Ovary (tissue), 7 donors: ENCODE measurements at regions not wholly inside any gene's neighbourhood (a gene's known extent, or its start where the extent isn't known, plus 50 kb on each side); places are given as distances from the start of the nearest gene placed in this dataset.

Experiments
- DNase-seq, 5 donors: peaks; one replicate each; pipeline ENCODE4 v3.0.0-alpha.2; 2019 to 2020
- H3K27ac ChIP-seq, 2 donors: fragments of 200-600 bp; one replicate each; pipeline versions ENCODE4 v1.5.1 to v1.8.0; 2019 to 2022
- H3K27me3 ChIP-seq: fragments of 200-600 bp; one replicate; pipeline ENCODE4 v1.8.0; 2022
- H3K36me3 ChIP-seq: fragments of 200-600 bp; sonication (generic); one replicate; pipeline ENCODE4 v1.5.1; 2019
- H3K4me1 ChIP-seq: one replicate; pipeline ENCODE4 v1.8.1; 2013; ENCODE audit warnings: mild to moderate bottlenecking, moderate library complexity; ENCODE audit not compliant: insufficient read depth
- H3K4me3 ChIP-seq: fragments of 200-600 bp; sonication (generic); one replicate; pipeline ENCODE4 v1.5.1; 2017
- H3K9me3 ChIP-seq, 2 donors: fragments of 200-600 bp in 1 of 2; sonication (generic) in 1 of 2; one replicate each; pipeline versions ENCODE4 v1.5.1 to v1.8.1; 2013 to 2019; ENCODE audit warnings: mild to moderate bottlenecking in 1 of 2, moderate library complexity in 1 of 2
- CTCF ChIP-seq, 3 donors: fragments of 450-650 bp in 2 of 3; fragments of 200-600 bp in 1 of 3; IDR thresholded peaks; one replicate each; pipeline versions ENCODE4 v1.5.1 to v1.8.0; 2016 to 2022; ENCODE audit warnings: antibody characterized with exemption in 3 of 3, mild to moderate bottlenecking in 1 of 3
- EP300 ChIP-seq: sonication (generic); formaldehyde crosslinking; IDR thresholded peaks from one replicate; pipeline ENCODE4 v1.6.1; 2017; ENCODE audit warnings: antibody characterized with exemption
- POLR2A ChIP-seq: fragments of 450-650 bp; IDR thresholded peaks from one replicate; pipeline ENCODE4 v1.6.1; 2017; ENCODE audit warnings: antibody characterized with exemption, mild to moderate bottlenecking, moderate library complexity
- WGBS, 3 donors: extraction: QIAGEN DNeasy Blood & Tissue Kit in 1 of 3; methylation state at CpG; one replicate each; pipeline versions ENCODE4 v1.1.5 to v1.1.7; 2013 to 2017; 5-methylcytosine and 5-hydroxymethylcytosine counted together
- intact Hi-C, 4 donors: fragments of 100-400 bp; cut with DNase I; formaldehyde crosslinking; loops; one replicate each; pipeline versions ENCODE4 v1.11.0 to v1.15.1; 2022 to 2023
- donor health status: DM: no; HTN: no; CAD: no; lungs with moderate emphysema.
- donor health status: DM: no; HTN: no; CAD: no.
- donor health status: Bipolar disorder and iron deficiency.
- donor health status: DM: no; HTN: no; CAD: no.
- donor health status: DM: yes; HTN: yes; CAD: no.

- no peaks in the 10 kb centered on the region for H3K27me3 ChIP-seq
- no peak for DNase-seq
- intact Hi-C loops = no loop called here
- TF ChIP-seq POLR2A (no peak), EP300 (no peak), CTCF (IDR thresholded peaks at IDR 0.05) (no peak)
- H3K9me3 ChIP-seq = no peaks in the 10 kb centered on the region
- H3K4me3 ChIP-seq = no peak overlapping the region
- 36 to 41% (median 36%) methylated on average over 4 of the region's 4 CpGs for WGBS, 3 donors
- no peak overlapping the region for H3K27ac ChIP-seq
- H3K4me1 ChIP-seq = no peaks in the 10 kb centered on the region
- H3K36me3 ChIP-seq = no peaks in the 10 kb centered on the region
Measured at GRCh38 chr13:67736646-67737420, 506.7 kb upstream of the PCDH9 start.

GRCh38 chr13:67735651-67736050, 505.5 kb upstream of the PCDH9 start:
- intact Hi-C loops = no loop called here

GRCh38 chr13:67726979-67727378, 496.8 kb upstream of the PCDH9 start:
- Histone ChIP-seq H3K36me3 (no peaks in the 10 kb centered on the region), H3K4me1 (no peaks in the 10 kb centered on the region), H3K4me3 (no peak overlapping the region), H3K9me3 (no peaks in the 10 kb centered on the region), H3K27me3 (no peaks in the 10 kb centered on the region), H3K27ac (no peak overlapping the region)
- intact Hi-C loops = no loop called here
- WGBS, 3 donors = 63 to 74% (median 65%) methylated on average over 3 of the region's 3 CpGs
- no peak for DNase-seq
- TF ChIP-seq POLR2A = no peak
- no peak for TF ChIP-seq EP300
- TF ChIP-seq CTCF (IDR thresholded peaks at IDR 0.05) = no peak

More at GRCh38 chr13:67735651-67736050, 505.5 kb upstream of the PCDH9 start:
- no peaks in the 10 kb centered on the region for H3K36me3 ChIP-seq
- H3K27me3 ChIP-seq = no peaks in the 10 kb centered on the region
- no peak overlapping the region for H3K4me3 ChIP-seq
- DNase-seq = no peak
- H3K9me3 ChIP-seq = no peaks in the 10 kb centered on the region
- TF ChIP-seq CTCF (IDR thresholded peaks at IDR 0.05) (no peak), POLR2A (no peak), EP300 (no peak)
- H3K27ac ChIP-seq = no peak overlapping the region
- no peaks in the 10 kb centered on the region for H3K4me1 ChIP-seq
- WGBS, 3 donors = 94 to 100% (median 96%) methylated on average over 1 of the region's 1 CpG

- intact Hi-C loops = no loop called here
- H3K27ac ChIP-seq = no peak overlapping the region
- TF ChIP-seq POLR2A (no peak), EP300 (no peak), CTCF (IDR thresholded peaks at IDR 0.05) (no peak)
- H3K9me3 ChIP-seq = no peaks in the 10 kb centered on the region
- no peaks in the 10 kb centered on the region for H3K27me3 ChIP-seq
- no peaks in the 10 kb centered on the region for H3K4me1 ChIP-seq
- H3K36me3 ChIP-seq = no peaks in the 10 kb centered on the region
- no peak for DNase-seq
- 86 to 91% (median 88%) methylated on average over 2 of the region's 2 CpGs for WGBS, 3 donors
- no peak overlapping the region for H3K4me3 ChIP-seq
Measured at GRCh38 chr13:67725999-67726398, 495.9 kb upstream of the PCDH9 start.
